Activated CD8-positive, alpha-beta memory T cell treated with anti-CD3 and anti-CD28 coated beads, Interleukin-2, amount 50 U/mL, for 24 hours (primary cell): ENCODE measurements at regions not wholly inside any gene's neighbourhood (a gene's known extent, or its start where the extent isn't known, plus 50 kb on each side); places are given as distances from the start of the nearest gene placed in this dataset.
"Not testable (repeated sequence)": the region's sequence is repeated elsewhere in the genome, so short reads cannot be mapped to it uniquely, and the experiment has no call there.

Experiments
- DNase-seq: peaks from one replicate; pipeline ENCODE4 v3.0.0-alpha.2; 2020; ENCODE audit errors: extremely low read depth

- DNase-seq: no peak
Measured at GRCh38 chr20:60168963-60169362, 210.7 kb downstream of the CDH26 start.

GRCh38 chr20:60170116-60170515, 211.9 kb downstream of the CDH26 start:
- no peak for DNase-seq

GRCh38 chr20:60171313-60171712, 213.1 kb downstream of the CDH26 start:
- DNase-seq: no peak

GRCh38 chr20:60171738-60172137, 213.5 kb downstream of the CDH26 start:
- DNase-seq: no peak

GRCh38 chr20:60172346-60172984, 214.2 kb downstream of the CDH26 start:
- DNase-seq: no peak

GRCh38 chr20:60177080-60177479, 218.9 kb downstream of the CDH26 start:
- DNase-seq: no peak

GRCh38 chr20:60180986-60181385, 222.8 kb downstream of the CDH26 start:
- no peak for DNase-seq

GRCh38 chr20:60186412-60186811, 228.2 kb downstream of the CDH26 start:
- no peak for DNase-seq

- DNase-seq: no peak
Measured at GRCh38 chr20:60187683-60188082, 229.5 kb downstream of the CDH26 start.

GRCh38 chr20:60191014-60191413, 232.8 kb downstream of the CDH26 start:
- no peak for DNase-seq

- no peak for DNase-seq
Measured at GRCh38 chr20:60192326-60192725, 234.1 kb downstream of the CDH26 start.

GRCh38 chr20:60199132-60199531, 240.9 kb downstream of the CDH26 start:
- DNase-seq: not testable (repeated sequence)

GRCh38 chr20:60199866-60200265, 241.6 kb downstream of the CDH26 start:
- no peak for DNase-seq

- no peak for DNase-seq
Measured at GRCh38 chr20:60200305-60200918, 242.2 kb downstream of the CDH26 start.

GRCh38 chr20:60201198-60201835, 243.1 kb downstream of the CDH26 start:
- no peak for DNase-seq

GRCh38 chr20:60202046-60202445, 243.8 kb downstream of the CDH26 start:
- no peak for DNase-seq

- no peak for DNase-seq
Measured at GRCh38 chr20:60203451-60203850, 245.2 kb downstream of the CDH26 start.

- DNase-seq: no peak
Measured at GRCh38 chr20:60204601-60205000, 246.4 kb downstream of the CDH26 start.

- DNase-seq: no peak
Measured at GRCh38 chr20:60206259-60206658, 248.0 kb downstream of the CDH26 start.

GRCh38 chr20:60209048-60209447, 250.8 kb downstream of the CDH26 start:
- no peak for DNase-seq

- DNase-seq: no peak
Measured at GRCh38 chr20:60210779-60211617, 252.8 kb downstream of the CDH26 start.
